ENCODE measurements at regions not wholly inside any gene's neighbourhood (a gene's known extent, or its start where the extent isn't known, plus 50 kb on each side); places are given as distances from the start of the nearest gene placed in this dataset.

DNA sequence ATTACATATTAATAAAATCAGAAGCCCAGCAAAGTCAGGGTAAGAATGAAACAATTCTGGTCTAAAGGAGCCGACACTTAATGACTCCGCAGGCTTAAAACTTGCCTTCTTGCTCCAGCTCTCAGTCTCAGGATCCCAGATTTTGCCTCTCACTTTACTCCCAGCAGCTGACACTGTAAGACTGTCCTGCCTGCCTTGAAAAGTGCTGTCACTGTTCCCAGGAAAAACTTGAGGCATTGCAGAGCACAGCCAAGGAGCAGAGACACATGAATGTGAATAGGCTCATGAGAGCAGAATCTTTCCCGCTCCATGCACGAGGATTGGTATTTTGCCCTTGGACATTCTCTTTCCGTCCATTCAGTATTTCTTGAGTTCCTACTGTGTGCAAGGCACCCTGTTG lies 457.6 kb upstream of the ZFHX3 start:
- Histone ChIP-seq H3K27ac (ENCODE audit: low read depth, low read length) (no peak overlapping the region), H3K27me3 (ENCODE audit: insufficient read depth, low read length) (no peaks in the 10 kb centered on the region), H2AFZ (ENCODE audit: low read length) (no peak overlapping the region), H3K36me3 (ENCODE audit: insufficient read depth, low read length) (no peaks in the 10 kb centered on the region), H3K79me2 (ENCODE audit: insufficient read depth, low read length) (no peaks in the 10 kb centered on the region), H3K4me2 (ENCODE audit: insufficient read depth, low read length) (no peak overlapping the region), H3K4me3 (ENCODE audit: insufficient read depth, low read length) (no peak overlapping the region), H4K20me1 (ENCODE audit: insufficient read depth, low read length) (no peaks in the 10 kb centered on the region), H3K4me1 (ENCODE audit: insufficient read depth, low read length) (no peaks in the 10 kb centered on the region), H3K9me3 (ENCODE audit: low read depth, low read length) (no peaks in the 10 kb centered on the region)
- DNase-seq (ENCODE audit: insufficient read length, low spot score, missing footprints) = no peak
- TF ChIP-seq, protein P1, sequence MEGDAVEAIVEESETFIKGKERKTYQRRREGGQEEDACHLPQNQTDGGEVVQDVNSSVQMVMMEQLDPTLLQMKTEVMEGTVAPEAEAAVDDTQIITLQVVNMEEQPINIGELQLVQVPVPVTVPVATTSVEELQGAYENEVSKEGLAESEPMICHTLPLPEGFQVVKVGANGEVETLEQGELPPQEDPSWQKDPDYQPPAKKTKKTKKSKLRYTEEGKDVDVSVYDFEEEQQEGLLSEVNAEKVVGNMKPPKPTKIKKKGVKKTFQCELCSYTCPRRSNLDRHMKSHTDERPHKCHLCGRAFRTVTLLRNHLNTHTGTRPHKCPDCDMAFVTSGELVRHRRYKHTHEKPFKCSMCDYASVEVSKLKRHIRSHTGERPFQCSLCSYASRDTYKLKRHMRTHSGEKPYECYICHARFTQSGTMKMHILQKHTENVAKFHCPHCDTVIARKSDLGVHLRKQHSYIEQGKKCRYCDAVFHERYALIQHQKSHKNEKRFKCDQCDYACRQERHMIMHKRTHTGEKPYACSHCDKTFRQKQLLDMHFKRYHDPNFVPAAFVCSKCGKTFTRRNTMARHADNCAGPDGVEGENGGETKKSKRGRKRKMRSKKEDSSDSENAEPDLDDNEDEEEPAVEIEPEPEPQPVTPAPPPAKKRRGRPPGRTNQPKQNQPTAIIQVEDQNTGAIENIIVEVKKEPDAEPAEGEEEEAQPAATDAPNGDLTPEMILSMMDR (IDR thresholded peaks at IDR 0.05; ENCODE audit: extremely low read depth, low read depth, low read length) = no peak

DNA sequence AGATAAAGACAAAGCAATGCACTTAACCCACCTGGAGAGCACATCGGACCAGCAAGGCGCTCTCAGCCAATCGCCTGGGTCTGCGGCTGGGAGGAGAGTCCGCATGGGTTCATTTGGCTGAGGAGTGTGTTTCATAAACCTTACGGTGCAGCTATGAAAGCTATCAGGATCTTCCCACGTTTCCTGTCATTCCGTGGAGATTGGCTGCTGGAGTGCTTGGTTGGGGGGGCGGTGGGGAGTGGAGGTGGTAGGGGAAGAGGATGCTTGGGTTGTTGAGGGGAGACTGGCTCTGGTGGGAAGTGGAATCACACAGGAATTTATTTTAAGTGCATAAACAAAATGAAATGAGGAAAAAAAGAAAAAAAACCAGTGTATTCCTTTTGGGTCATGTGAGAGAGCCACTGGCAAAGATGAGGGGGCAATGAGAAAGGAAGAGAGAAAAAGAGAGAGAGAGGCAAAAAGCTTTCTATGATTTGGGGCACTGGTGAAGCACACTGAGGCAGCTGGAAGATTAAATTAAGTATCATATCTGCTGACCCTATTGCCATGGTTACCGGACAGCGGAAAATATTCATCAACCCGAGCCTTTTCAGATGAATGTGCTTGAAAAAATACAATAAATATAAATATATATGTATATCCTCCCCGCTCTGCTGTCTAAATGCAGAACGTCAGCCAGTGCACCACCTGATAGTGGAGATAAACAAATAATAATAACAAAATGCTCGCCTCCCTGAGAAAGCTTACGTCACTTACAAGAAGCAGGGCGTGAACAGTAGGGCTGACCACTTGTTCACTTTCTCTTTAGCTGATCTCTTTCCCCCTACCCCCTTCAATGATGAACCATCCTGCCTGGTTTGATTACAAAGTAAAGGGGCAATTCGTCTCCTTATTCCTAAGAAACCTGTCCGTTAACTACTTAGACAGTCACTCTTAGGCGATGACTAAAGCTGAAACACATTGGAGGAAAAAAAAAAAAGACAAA lies 457.0 kb upstream of the ZFHX3 start:
- Histone ChIP-seq H3K79me2 (ENCODE audit: insufficient read depth, low read length) (no peaks in the 10 kb centered on the region), H3K4me3 (ENCODE audit: insufficient read depth, low read length) (no peak overlapping the region), H3K36me3 (ENCODE audit: insufficient read depth, low read length) (no peaks in the 10 kb centered on the region), H3K9me3 (ENCODE audit: low read depth, low read length) (no peaks in the 10 kb centered on the region), H2AFZ (ENCODE audit: low read length) (no peak overlapping the region), H3K4me1 (ENCODE audit: insufficient read depth, low read length) (no peaks in the 10 kb centered on the region), H3K27me3 (ENCODE audit: insufficient read depth, low read length) (no peaks in the 10 kb centered on the region), H4K20me1 (ENCODE audit: insufficient read depth, low read length) (no peaks in the 10 kb centered on the region), H3K27ac (ENCODE audit: low read depth, low read length) (no peak overlapping the region), H3K4me2 (ENCODE audit: insufficient read depth, low read length) (no peak overlapping the region)
- TF ChIP-seq, protein P1 (IDR thresholded peaks at IDR 0.05; ENCODE audit: extremely low read depth, low read depth, low read length) = no peak
- DNase-seq (ENCODE audit: insufficient read length, low spot score, missing footprints) = no peak

DNA sequence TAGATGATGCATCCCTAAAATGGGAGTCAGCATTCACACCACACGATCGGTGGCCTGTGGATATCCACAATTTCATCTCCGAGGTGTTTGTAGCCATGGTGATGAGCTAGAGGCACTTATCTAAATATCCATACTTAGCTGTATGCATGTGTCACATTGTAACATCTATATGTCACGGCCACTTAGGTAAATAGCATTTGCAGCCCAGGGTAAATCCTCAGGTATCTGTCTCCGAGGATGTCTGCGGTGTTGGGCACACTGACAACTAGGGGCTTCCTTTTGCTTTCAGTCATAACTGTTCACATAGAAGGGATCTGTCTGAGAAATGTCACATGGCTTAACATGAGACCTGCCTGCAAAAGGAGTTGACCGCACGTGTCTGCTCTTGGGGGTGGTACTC lies 455.2 kb upstream of the ZFHX3 start:
- Histone ChIP-seq H3K36me3 (ENCODE audit: insufficient read depth, low read length) (no peaks in the 10 kb centered on the region), H3K4me3 (ENCODE audit: insufficient read depth, low read length) (no peak overlapping the region), H3K9me3 (ENCODE audit: low read depth, low read length) (no peaks in the 10 kb centered on the region), H3K27ac (ENCODE audit: low read depth, low read length) (no peak overlapping the region), H3K4me1 (ENCODE audit: insufficient read depth, low read length) (no peaks in the 10 kb centered on the region), H4K20me1 (ENCODE audit: insufficient read depth, low read length) (no peaks in the 10 kb centered on the region), H3K79me2 (ENCODE audit: insufficient read depth, low read length) (no peaks in the 10 kb centered on the region), H3K27me3 (ENCODE audit: insufficient read depth, low read length) (no peaks in the 10 kb centered on the region), H2AFZ (ENCODE audit: low read length) (no peak overlapping the region), H3K4me2 (ENCODE audit: insufficient read depth, low read length) (no peak overlapping the region)
- DNase-seq (ENCODE audit: insufficient read length, low spot score, missing footprints) = no peak
- TF ChIP-seq, protein P1 (IDR thresholded peaks at IDR 0.05; ENCODE audit: extremely low read depth, low read depth, low read length) = no peak

DNA sequence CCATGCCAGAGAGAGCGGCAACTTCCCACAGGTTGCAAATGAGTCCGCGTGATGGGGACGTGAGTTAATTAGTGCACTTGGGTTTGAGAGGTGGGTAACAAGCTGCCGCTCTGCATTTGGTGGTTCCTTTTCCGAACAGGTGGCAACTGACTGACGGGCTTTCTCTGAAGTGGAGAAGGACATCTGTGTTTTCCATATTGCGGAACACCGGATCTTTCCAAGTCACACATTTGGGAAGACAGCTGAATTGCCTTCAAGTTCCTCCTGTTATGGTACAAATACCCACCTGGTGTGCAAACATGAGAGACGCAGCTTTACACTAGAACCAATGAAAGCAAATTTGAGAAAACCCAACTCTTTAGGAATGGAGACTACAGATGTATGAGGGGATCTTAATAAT lies 451.3 kb upstream of the ZFHX3 start:
- H4K20me1 ChIP-seq (ENCODE audit: insufficient read depth, low read length) = no peaks in the 10 kb centered on the region
- no peaks in the 10 kb centered on the region for H3K79me2 ChIP-seq (ENCODE audit: insufficient read depth, low read length)
- H3K27me3 ChIP-seq (ENCODE audit: insufficient read depth, low read length) = no peaks in the 10 kb centered on the region
- H3K27ac ChIP-seq (ENCODE audit: low read depth, low read length) = no peak overlapping the region
- TF ChIP-seq, protein P1 (IDR thresholded peaks at IDR 0.05; ENCODE audit: extremely low read depth, low read depth, low read length) = no peak
- H3K4me1 ChIP-seq (ENCODE audit: insufficient read depth, low read length) = no peaks in the 10 kb centered on the region
- no peak for DNase-seq (ENCODE audit: insufficient read length, low spot score, missing footprints)
- H3K36me3 ChIP-seq (ENCODE audit: insufficient read depth, low read length) = no peaks in the 10 kb centered on the region
- no peak overlapping the region for H3K4me3 ChIP-seq (ENCODE audit: insufficient read depth, low read length)
- H2AFZ ChIP-seq (ENCODE audit: low read length) = no peak overlapping the region
- H3K4me2 ChIP-seq (ENCODE audit: insufficient read depth, low read length) = no peak overlapping the region
- H3K9me3 ChIP-seq (ENCODE audit: low read depth, low read length) = no peaks in the 10 kb centered on the region
